DND-41 (cell line): ENCODE measurements at regions not wholly inside any gene's neighbourhood (a gene's known extent, or its start where the extent isn't known, plus 50 kb on each side); places are given as distances from the start of the nearest gene placed in this dataset.

ENCODE experiments used
- ATAC-seq: fragments of 200-7000 bp; cut with Tn5 transposase; 3 replicates; pipeline ENCODE4 v1.9.1; 2021; ENCODE audit warnings: low read depth; ENCODE audit not compliant: insufficient read depth
- DNase-seq: peaks from one replicate; pipeline ENCODE4 v3.0.0-alpha.2; 2020
- H2AFZ ChIP-seq: 2 replicates; pipeline ENCODE4 v1.6.0; 2012; ENCODE audit warnings: low read depth, low read length
- H3K27ac ChIP-seq: 2 replicates; pipeline ENCODE4 v1.5.1; 2012; ENCODE audit warnings: low read length, inconsistent platforms
- H3K27me3 ChIP-seq: fragments of 200-600 bp; sonication (generic); 2 replicates; pipeline ENCODE4 v1.6.0; 2012; ENCODE audit warnings: low read length, mild to moderate bottlenecking, inconsistent platforms; ENCODE audit not compliant: insufficient read depth, poor library complexity
- H3K36me3 ChIP-seq: 2 replicates; pipeline ENCODE4 v1.5.1; 2012; ENCODE audit warnings: low read length, inconsistent platforms; ENCODE audit not compliant: insufficient read depth
- H3K4me1 ChIP-seq: 2 replicates; pipeline ENCODE4 v1.5.1; 2012; ENCODE audit warnings: mild to moderate bottlenecking, low read length; ENCODE audit not compliant: insufficient read depth
- H3K4me2 ChIP-seq: 2 replicates; pipeline ENCODE4 v1.6.0; 2012; ENCODE audit warnings: mild to moderate bottlenecking, moderate library complexity, low read length, inconsistent platforms; ENCODE audit not compliant: insufficient read depth
- H3K4me3 ChIP-seq, 2 experiments: fragments of 200-600 bp in 1 of 2; shearing (Covaris generic) in 1 of 2; 2 replicates each; pipeline ENCODE4 v1.5.1; 2012 to 2016; ENCODE audit warnings: inconsistent platforms in 2 of 2, low read length in 2 of 2, mild to moderate bottlenecking in 2 of 2, low read depth in 1 of 2, moderate library complexity in 1 of 2
- H3K79me2 ChIP-seq: 2 replicates; pipeline ENCODE4 v1.6.0; 2012; ENCODE audit warnings: low read length, inconsistent platforms; ENCODE audit not compliant: insufficient read depth
- H3K9ac ChIP-seq: 2 replicates; pipeline ENCODE4 v1.6.0; 2012; ENCODE audit warnings: low read depth, mild to moderate bottlenecking, inconsistent platforms, low read length, moderate library complexity
- H3K9me3 ChIP-seq: 2 replicates; pipeline ENCODE4 v1.5.1; 2012; ENCODE audit warnings: low read length, moderate library complexity, mild to moderate bottlenecking, inconsistent platforms; ENCODE audit not compliant: insufficient read depth, severe bottlenecking
- H4K20me1 ChIP-seq: 2 replicates; pipeline ENCODE4 v1.6.0; 2012; ENCODE audit warnings: low read length; ENCODE audit not compliant: insufficient read depth
- CTCF ChIP-seq: IDR thresholded peaks from 2 replicates; pipeline ENCODE4 v1.5.1; 2012; ENCODE audit warnings: borderline replicate concordance, low read length, moderate library complexity, mild to moderate bottlenecking; ENCODE audit not compliant: poor library complexity, severe bottlenecking; ENCODE audit errors: extremely low read depth
- EZH2 ChIP-seq: IDR thresholded peaks from 3 replicates; pipeline ENCODE4 v1.6.1; 2012; ENCODE audit warnings: borderline replicate concordance, low read depth, mild to moderate bottlenecking, moderate library complexity, low read length, inconsistent platforms; ENCODE audit not compliant: severe bottlenecking

DNA sequence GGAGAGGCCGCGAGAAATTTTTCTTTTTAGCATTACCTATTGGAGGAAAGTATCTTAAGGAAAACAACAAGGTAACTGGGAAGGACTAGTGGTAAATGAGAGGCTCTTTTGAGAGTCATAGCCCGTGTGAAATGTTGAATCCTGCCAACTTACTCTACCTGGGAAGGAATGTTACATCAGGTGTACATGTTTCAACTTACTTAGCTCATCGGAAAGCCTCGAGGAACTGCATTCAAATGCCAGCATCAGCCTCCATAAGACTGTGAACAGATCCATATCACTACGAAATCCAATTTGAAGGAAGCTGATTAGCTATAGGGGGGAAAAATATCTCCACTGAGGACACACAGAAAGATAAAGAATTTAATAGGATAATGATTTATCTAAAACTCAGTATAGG, 72.3 kb upstream of the PDZRN3 start:
- TF ChIP-seq EZH2 (no peak), CTCF (no peak)
- H3K9me3 ChIP-seq: no peaks in the 10 kb centered on the region
- DNase-seq: no peak
- H2AFZ ChIP-seq: no peak overlapping the region
- no peaks in the 10 kb centered on the region for H3K27me3 ChIP-seq
- no peak overlapping the region for H3K4me3 ChIP-seq
- H3K4me2 ChIP-seq: no peak overlapping the region
- H3K4me1 ChIP-seq: no peaks in the 10 kb centered on the region
- H3K79me2 ChIP-seq: no peaks in the 10 kb centered on the region
- ATAC-seq: no peak
- H3K9ac ChIP-seq: no peak overlapping the region
- no peak overlapping the region for H3K27ac ChIP-seq
- H4K20me1 ChIP-seq: no peaks in the 10 kb centered on the region
- no peaks in the 10 kb centered on the region for H3K36me3 ChIP-seq

DNA sequence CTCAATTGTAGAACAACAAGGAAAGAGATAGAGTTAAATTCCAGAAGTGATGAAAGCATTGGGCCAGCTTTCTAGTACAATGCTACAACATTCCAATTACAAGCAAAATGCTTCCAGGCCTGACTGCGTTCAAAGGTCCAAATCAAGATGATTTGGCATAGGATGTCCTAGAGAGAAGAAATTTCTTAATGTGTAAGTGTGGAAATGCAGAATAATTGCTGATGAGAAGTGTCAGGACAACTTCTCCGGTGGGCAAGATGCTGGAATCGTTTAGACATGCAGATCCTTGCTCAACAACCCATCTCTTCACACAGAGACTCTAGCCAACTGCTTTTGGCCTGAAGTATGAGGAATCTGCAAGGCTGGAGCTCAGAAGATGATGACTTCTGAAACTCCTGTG, 71.1 kb upstream of the PDZRN3 start:
- H3K79me2 ChIP-seq: no peaks in the 10 kb centered on the region
- ATAC-seq (no peak), DNase-seq (no peak)
- no peak overlapping the region for H3K9ac ChIP-seq
- no peak overlapping the region for H2AFZ ChIP-seq
- no peaks in the 10 kb centered on the region for H3K27me3 ChIP-seq
- H3K9me3 ChIP-seq: no peaks in the 10 kb centered on the region
- H3K4me2 ChIP-seq: no peak overlapping the region
- H3K27ac ChIP-seq: no peak overlapping the region
- no peaks in the 10 kb centered on the region for H3K4me1 ChIP-seq
- no peak overlapping the region for H3K4me3 ChIP-seq
- TF ChIP-seq CTCF (no peak), EZH2 (no peak)
- H4K20me1 ChIP-seq: no peaks in the 10 kb centered on the region
- no peaks in the 10 kb centered on the region for H3K36me3 ChIP-seq

DNA sequence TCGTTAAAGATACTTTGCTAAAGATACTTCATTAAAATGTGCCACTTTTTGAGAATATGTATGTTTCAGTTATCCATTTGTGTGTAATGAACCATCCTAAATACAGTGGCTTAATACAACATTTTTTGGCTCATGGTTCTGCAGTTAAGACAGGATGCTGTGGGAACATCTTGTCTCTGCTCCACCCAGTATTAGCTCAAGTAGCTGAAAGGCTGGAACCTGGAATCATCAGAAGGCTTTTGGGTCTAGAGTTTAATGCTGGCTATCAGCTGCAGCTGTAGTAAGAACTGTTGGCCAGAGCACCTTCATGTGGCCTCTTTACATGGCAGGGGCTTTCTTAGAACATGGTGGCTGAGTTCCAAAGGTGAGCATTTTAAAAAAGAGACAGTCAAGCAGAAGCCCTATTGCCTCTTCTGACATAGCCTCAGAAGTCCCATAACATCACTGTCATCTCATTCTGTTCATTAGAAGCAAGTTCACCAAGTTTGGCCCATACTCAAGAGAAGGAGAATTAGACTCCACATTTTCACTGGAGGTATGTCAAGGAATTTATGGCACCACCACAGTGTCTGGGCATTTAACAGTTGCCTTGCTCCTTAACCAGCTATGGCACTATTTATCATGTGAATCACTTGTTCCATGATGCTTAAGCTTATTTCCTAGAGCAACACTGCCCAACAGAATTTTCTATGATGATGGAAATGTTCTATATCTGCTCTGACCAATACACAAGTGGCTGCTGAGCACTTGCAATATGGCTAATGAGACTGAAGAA, 70.4 kb upstream of the PDZRN3 start:
- TF ChIP-seq CTCF (no peak), EZH2 (no peak)
- ATAC-seq: no peak
- H3K9ac ChIP-seq: no peak overlapping the region
- H3K9me3 ChIP-seq: no peaks in the 10 kb centered on the region
- H3K79me2 ChIP-seq: no peaks in the 10 kb centered on the region
- no peak overlapping the region for H3K4me2 ChIP-seq
- H3K27me3 ChIP-seq: no peaks in the 10 kb centered on the region
- H4K20me1 ChIP-seq: no peaks in the 10 kb centered on the region
- DNase-seq: no peak
- H3K4me3 ChIP-seq: no peak overlapping the region
- H3K36me3 ChIP-seq: no peaks in the 10 kb centered on the region
- H2AFZ ChIP-seq: no peak overlapping the region
- H3K4me1 ChIP-seq: no peaks in the 10 kb centered on the region
- H3K27ac ChIP-seq: no peak overlapping the region
